Esophagus muscularis mucosa (tissue), 4 donors: ENCODE measurements at regions not wholly inside any gene's neighbourhood (a gene's known extent, or its start where the extent isn't known, plus 50 kb on each side); places are given as distances from the start of the nearest gene placed in this dataset.

Experiments used
- DNase-seq: peaks from one replicate; pipeline ENCODE4 v3.0.0-alpha.2; 2017; ENCODE audit errors: extremely low spot score
- H3K27ac ChIP-seq, 4 donors: fragments of 200-600 bp; sonication (generic); replicated peaks in 1 of 4; 1 replicate in 3 of 4; 2 replicates in 1 of 4; pipeline ENCODE4 v1.5.1; 2016 to 2019; ENCODE audit warnings: mild to moderate bottlenecking in 1 of 4
- H3K27me3 ChIP-seq, 4 donors: fragments of 200-600 bp; sonication (generic); one replicate each; pipeline versions ENCODE4 v1.5.1 to v1.6.0; 2016 to 2019
- H3K36me3 ChIP-seq, 4 donors: fragments of 200-600 bp; sonication (generic); one replicate each; pipeline ENCODE4 v1.5.1; 2016 to 2019
- H3K4me1 ChIP-seq, 4 donors: fragments of 200-600 bp; sonication (generic); one replicate each; pipeline ENCODE4 v1.5.1; 2016 to 2019
- H3K4me3 ChIP-seq, 4 donors: fragments of 200-600 bp; sonication (generic); 1 replicate in 2 of 4; 2 replicates in 2 of 4; pipeline ENCODE4 v1.5.1; 2016 to 2019; ENCODE audit warnings: mild to moderate bottlenecking in 4 of 4, moderate library complexity in 1 of 4
- H3K9me3 ChIP-seq, 4 donors: fragments of 200-600 bp; sonication (generic); 1 replicate in 3 of 4; 2 replicates in 1 of 4; pipeline ENCODE4 v1.5.1; 2016 to 2019
- EP300 ChIP-seq: sonication (generic); formaldehyde crosslinking; IDR thresholded peaks from one replicate; pipeline ENCODE4 v1.6.1; 2017; ENCODE audit warnings: antibody characterized with exemption
- POLR2A ChIP-seq: fragments of 450-650 bp; IDR thresholded peaks from one replicate; pipeline ENCODE4 v1.6.1; 2017; ENCODE audit warnings: antibody characterized with exemption, moderate library complexity, mild to moderate bottlenecking, low read depth
- POLR2AphosphoS5 ChIP-seq, 2 donors: sonication (generic); formaldehyde crosslinking; IDR thresholded peaks; one replicate each; pipeline ENCODE4 v1.6.1; 2017; ENCODE audit warnings: antibody characterized with exemption in 2 of 2
- WGBS: methylation state at CpG from one replicate; pipeline ENCODE4 v1.1.5; 2018; 5-methylcytosine and 5-hydroxymethylcytosine counted together
- intact Hi-C: fragments of 100-400 bp; cut with DNase I; formaldehyde crosslinking; loops from one replicate; pipeline ENCODE4 v1.15.1; 2023
- TF ChIP-seq, protein P1 (sequence below), 3 experiments: fragments of 200-600 bp in 2 of 3; fragments of 450-650 bp in 1 of 3; sonication (generic) in 2 of 3; IDR thresholded peaks; one replicate each; pipeline ENCODE4 v1.5.1; 2017 to 2019; ENCODE audit warnings: antibody characterized with exemption in 3 of 3, mild to moderate bottlenecking in 2 of 3, moderate library complexity in 1 of 3

GRCh38 chr12:116495260-116495659, 63.9 kb upstream of the MAP1LC3B2 start:
- Histone ChIP-seq H3K9me3 (no peaks in the 10 kb centered on the region), H3K4me1 (no peaks in the 10 kb centered on the region), H3K4me3 (no peak overlapping the region), H3K27ac (no peak overlapping the region), H3K36me3 (no peaks in the 10 kb centered on the region), H3K27me3 (no peaks in the 10 kb centered on the region)
- WGBS, result 71% methylated on average over 2 of the region's 2 CpGs
- TF ChIP-seq, protein P1, sequence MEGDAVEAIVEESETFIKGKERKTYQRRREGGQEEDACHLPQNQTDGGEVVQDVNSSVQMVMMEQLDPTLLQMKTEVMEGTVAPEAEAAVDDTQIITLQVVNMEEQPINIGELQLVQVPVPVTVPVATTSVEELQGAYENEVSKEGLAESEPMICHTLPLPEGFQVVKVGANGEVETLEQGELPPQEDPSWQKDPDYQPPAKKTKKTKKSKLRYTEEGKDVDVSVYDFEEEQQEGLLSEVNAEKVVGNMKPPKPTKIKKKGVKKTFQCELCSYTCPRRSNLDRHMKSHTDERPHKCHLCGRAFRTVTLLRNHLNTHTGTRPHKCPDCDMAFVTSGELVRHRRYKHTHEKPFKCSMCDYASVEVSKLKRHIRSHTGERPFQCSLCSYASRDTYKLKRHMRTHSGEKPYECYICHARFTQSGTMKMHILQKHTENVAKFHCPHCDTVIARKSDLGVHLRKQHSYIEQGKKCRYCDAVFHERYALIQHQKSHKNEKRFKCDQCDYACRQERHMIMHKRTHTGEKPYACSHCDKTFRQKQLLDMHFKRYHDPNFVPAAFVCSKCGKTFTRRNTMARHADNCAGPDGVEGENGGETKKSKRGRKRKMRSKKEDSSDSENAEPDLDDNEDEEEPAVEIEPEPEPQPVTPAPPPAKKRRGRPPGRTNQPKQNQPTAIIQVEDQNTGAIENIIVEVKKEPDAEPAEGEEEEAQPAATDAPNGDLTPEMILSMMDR (IDR thresholded peaks at IDR 0.05), result no peak
- intact Hi-C loops, result no loop called here
- DNase-seq, result no peak

- no peaks in the 10 kb centered on the region for H3K4me1 ChIP-seq
- TF ChIP-seq EP300 (no peak), POLR2A (no peak)
- TF ChIP-seq, protein P1 (IDR thresholded peaks at IDR 0.05), result no peak
- H3K9me3 ChIP-seq, result no peaks in the 10 kb centered on the region
- no peak for DNase-seq
- no peak overlapping the region for H3K27ac ChIP-seq
- H3K27me3 ChIP-seq, result no peaks in the 10 kb centered on the region
- H3K4me3 ChIP-seq, result no peak overlapping the region
- intact Hi-C loops, result no loop called here
- H3K36me3 ChIP-seq, result no peaks in the 10 kb centered on the region
- 90% methylated on average over 12 of the region's 15 CpGs for WGBS
Measured at GRCh38 chr12:116497051-116497591, 62.1 kb upstream of the MAP1LC3B2 start.

- H3K4me1 ChIP-seq, result no peaks in the 10 kb centered on the region
- intact Hi-C loops, result no loop called here
- WGBS, result 39% methylated on average over 1 of the region's 1 CpG
- no peaks in the 10 kb centered on the region for H3K9me3 ChIP-seq
- H3K27me3 ChIP-seq, result no peaks in the 10 kb centered on the region
- DNase-seq, result no peak
- no peaks in the 10 kb centered on the region for H3K36me3 ChIP-seq
- H3K4me3 ChIP-seq, result no peak overlapping the region
- no peak overlapping the region for H3K27ac ChIP-seq
- TF ChIP-seq, protein P1 (IDR thresholded peaks at IDR 0.05), result no peak
- TF ChIP-seq POLR2AphosphoS5 (IDR thresholded peaks at IDR 0.05) (no peak), EP300 (no peak), POLR2A (no peak)
Measured at GRCh38 chr12:116498471-116498870, 60.7 kb upstream of the MAP1LC3B2 start.

DNA sequence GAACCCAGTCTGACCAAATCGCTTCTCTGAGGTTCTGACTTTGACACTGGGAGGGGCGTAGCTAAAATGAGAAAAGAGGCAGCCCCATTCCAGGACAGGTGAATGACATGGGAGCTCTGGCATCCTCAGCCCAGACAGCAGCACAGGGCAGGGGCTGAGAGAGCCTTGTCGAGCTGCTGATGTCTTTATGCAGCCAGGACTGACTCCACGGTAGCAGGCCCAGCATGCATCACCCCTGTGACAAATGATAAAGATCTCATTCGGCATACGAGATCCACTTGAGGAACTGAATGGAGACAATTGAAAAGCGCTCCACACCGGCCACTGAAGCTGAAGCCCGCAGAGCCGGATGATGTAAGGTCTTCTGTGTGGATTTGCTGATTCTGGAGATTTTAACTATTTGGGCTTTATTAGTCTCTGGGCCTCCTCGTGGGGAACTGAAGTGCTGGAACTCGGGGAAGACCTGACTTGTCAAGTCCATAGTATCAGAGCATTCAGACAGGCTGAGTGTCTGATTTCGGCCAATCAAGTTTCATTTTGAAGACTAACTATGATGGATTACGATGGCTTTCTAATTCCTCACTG, 56.9 kb upstream of the MAP1LC3B2 start:
- no peaks in the 10 kb centered on the region for H3K9me3 ChIP-seq
- no peak overlapping the region for H3K27ac ChIP-seq
- intact Hi-C loops, result no loop called here
- H3K36me3 ChIP-seq, result no peaks in the 10 kb centered on the region
- DNase-seq, result no peak
- 80% methylated on average over 14 of the region's 14 CpGs for WGBS
- TF ChIP-seq EP300, result no peak
- TF ChIP-seq, protein P1 (IDR thresholded peaks at IDR 0.05), result no peak
- no peak for TF ChIP-seq POLR2AphosphoS5 (IDR thresholded peaks at IDR 0.05)
- no peak for TF ChIP-seq POLR2A
- H3K4me3 ChIP-seq, result no peak overlapping the region
- no peaks in the 10 kb centered on the region for H3K4me1 ChIP-seq
- no peaks in the 10 kb centered on the region for H3K27me3 ChIP-seq

DNA sequence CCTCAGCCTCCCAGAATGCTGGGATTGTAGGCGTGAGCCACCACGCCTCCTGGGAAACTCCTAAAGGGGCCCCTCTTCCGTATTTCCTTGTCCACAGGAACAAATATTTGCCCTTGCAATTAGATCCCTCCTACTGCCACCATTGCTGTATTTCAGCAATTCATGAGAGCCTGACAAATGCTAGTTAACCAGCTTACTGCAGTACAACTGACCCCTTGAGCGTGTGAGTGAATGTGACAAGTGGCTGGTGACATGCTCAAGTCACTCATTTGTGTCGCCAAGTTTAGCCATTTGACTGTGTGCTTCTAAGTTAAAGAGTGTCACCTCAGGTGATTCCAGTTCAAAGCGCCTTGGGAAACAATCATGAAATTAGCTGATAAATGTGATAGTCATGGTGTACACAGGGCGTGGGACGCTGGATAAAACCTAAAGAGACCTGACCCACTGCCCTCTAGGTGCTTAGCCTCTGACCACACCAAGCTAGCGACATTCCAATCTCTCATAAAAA, 56.1 kb upstream of the MAP1LC3B2 start:
- H3K9me3 ChIP-seq, result no peaks in the 10 kb centered on the region
- peaks cover 0 to 4% (median 3%) of the 10 kb centered on the region in 4 donors for H3K4me1 ChIP-seq
- TF ChIP-seq EP300 (no peak), POLR2A (no peak), POLR2AphosphoS5 (IDR thresholded peaks at IDR 0.05) (no peak)
- TF ChIP-seq, protein P1 (IDR thresholded peaks at IDR 0.05), result no peak
- no peak overlapping the region for H3K4me3 ChIP-seq
- DNase-seq, result no peak
- intact Hi-C loops, result no loop called here
- H3K27me3 ChIP-seq, result no peaks in the 10 kb centered on the region
- no peaks in the 10 kb centered on the region for H3K36me3 ChIP-seq
- no peak overlapping the region for H3K27ac ChIP-seq
- 96% methylated on average over 9 of the region's 9 CpGs for WGBS
